CD14-positive monocyte (primary cell): ENCODE measurements at regions not wholly inside any gene's neighbourhood (a gene's known extent, or its start where the extent isn't known, plus 50 kb on each side); places are given as distances from the start of the nearest gene placed in this dataset.

Source experiments
- DNase-seq, 3 donors: peaks; one replicate each; pipeline ENCODE4 v3.0.0-alpha.2; 2011 to 2022
- H2AFZ ChIP-seq: 2 replicates; pipeline ENCODE4 v1.6.0; 2012; ENCODE audit warnings: mild to moderate bottlenecking, low read depth, low read length, inconsistent platforms; ENCODE audit not compliant: insufficient read depth, poor library complexity, severe bottlenecking
- H3K27ac ChIP-seq, 2 donors: 1 replicate in 1 of 2; 2 replicates in 1 of 2; pipeline ENCODE4 v1.5.1; 2012 to 2013; ENCODE audit warnings: low read length in 2 of 2, control low read depth in 1 of 2, inconsistent platforms in 1 of 2, low read depth in 1 of 2, mild to moderate bottlenecking in 1 of 2
- H3K27me3 ChIP-seq, 2 donors: one replicate each; pipeline versions ENCODE4 v1.6.0 to v1.6.1; 2011 to 2013; ENCODE audit warnings: low read length in 2 of 2; ENCODE audit not compliant: control insufficient read depth in 2 of 2, insufficient read depth in 2 of 2
- H3K36me3 ChIP-seq, 2 donors: replicated peaks in 1 of 2; 1 replicate in 1 of 2; 2 replicates in 1 of 2; pipeline versions ENCODE4 v1.5.1 to v1.6.1; 2012 to 2013; ENCODE audit warnings: low read length in 2 of 2, control low read depth in 1 of 2, inconsistent platforms in 1 of 2, mild to moderate bottlenecking in 1 of 2; ENCODE audit not compliant: insufficient read depth in 2 of 2, control insufficient read depth in 1 of 2
- H3K4me1 ChIP-seq, 2 donors: 1 replicate in 1 of 2; 2 replicates in 1 of 2; pipeline versions ENCODE4 v1.5.1 to v1.6.1; 2012 to 2013; ENCODE audit warnings: low read length in 2 of 2, control low read depth in 1 of 2, inconsistent platforms in 1 of 2, mild to moderate bottlenecking in 1 of 2, moderate library complexity in 1 of 2; ENCODE audit not compliant: insufficient read depth in 2 of 2, control insufficient read depth in 1 of 2
- H3K4me2 ChIP-seq: replicated peaks from 2 replicates; pipeline ENCODE3; 2012; ENCODE audit warnings: low read length, moderate library complexity, mild to moderate bottlenecking; ENCODE audit not compliant: poor library complexity, severe bottlenecking; ENCODE audit errors: extremely low read depth
- H3K4me3 ChIP-seq, 3 experiments: fragments of 200-600 bp in 1 of 3; sonication (generic) in 1 of 3; replicated peaks in 1 of 3; 1 replicate in 2 of 3; 2 replicates in 1 of 3; pipeline ENCODE4 v1.5.1; 2011 to 2013; ENCODE audit warnings: low read length in 3 of 3, mild to moderate bottlenecking in 3 of 3, control low read depth in 2 of 3, low read depth in 2 of 3, inconsistent platforms in 1 of 3, moderate library complexity in 1 of 3
- H3K79me2 ChIP-seq: 2 replicates; pipeline ENCODE4 v1.6.0; 2012; ENCODE audit warnings: mild to moderate bottlenecking, control low read depth, inconsistent platforms, low read length, moderate library complexity; ENCODE audit not compliant: insufficient read depth
- H3K9ac ChIP-seq: 2 replicates; pipeline ENCODE4 v1.6.0; 2017; ENCODE audit warnings: low read length, mild to moderate bottlenecking; ENCODE audit not compliant: insufficient read depth, poor library complexity, severe bottlenecking
- H3K9me3 ChIP-seq, 2 donors: replicated peaks in 1 of 2; 1 replicate in 1 of 2; 2 replicates in 1 of 2; pipeline versions ENCODE4 v1.5.1 to v1.6.1; 2012 to 2013; ENCODE audit warnings: low read length in 2 of 2, control low read depth in 1 of 2; ENCODE audit not compliant: control insufficient read depth in 1 of 2, insufficient read depth in 1 of 2
- H4K20me1 ChIP-seq: 2 replicates; pipeline ENCODE4 v1.6.0; 2012; ENCODE audit warnings: mild to moderate bottlenecking, low read length, control low read depth, moderate library complexity; ENCODE audit not compliant: insufficient read depth
- H3K27ac Mint-ChIP-seq, 7 donors: one replicate each; pipeline ENCODE4 v1.8.0; 2020; ENCODE audit warnings: mild to moderate bottlenecking in 7 of 7, mixed read lengths in 7 of 7, moderate library complexity in 6 of 7, inconsistent platforms in 2 of 7
- H3K27me3 Mint-ChIP-seq, 3 donors: one replicate each; pipeline ENCODE4 v1.8.0; 2021 to 2022; ENCODE audit warnings: low read depth in 3 of 3, mild to moderate bottlenecking in 3 of 3, mixed read lengths in 3 of 3, moderate library complexity in 3 of 3, inconsistent platforms in 1 of 3
- H3K36me3 Mint-ChIP-seq, 2 donors: one replicate each; pipeline ENCODE4 v1.8.0; 2020; ENCODE audit warnings: mixed read lengths in 2 of 2, inconsistent platforms in 1 of 2, mild to moderate bottlenecking in 1 of 2
- H3K4me1 Mint-ChIP-seq: one replicate; pipeline ENCODE4 v1.8.0; 2020; ENCODE audit warnings: mild to moderate bottlenecking, mixed read lengths
- H3K4me3 Mint-ChIP-seq, 2 donors: one replicate each; pipeline ENCODE4 v1.8.0; 2020; ENCODE audit warnings: mild to moderate bottlenecking in 2 of 2, mixed read lengths in 2 of 2, moderate library complexity in 1 of 2
- H3K9me3 Mint-ChIP-seq, 7 donors: one replicate each; pipeline ENCODE4 v1.8.0; 2020 to 2022; ENCODE audit warnings: mixed read lengths in 7 of 7, mild to moderate bottlenecking in 6 of 7, moderate library complexity in 6 of 7, inconsistent platforms in 2 of 7
- CTCF ChIP-seq: fragments of 200-600 bp; IDR thresholded peaks from one replicate; pipeline ENCODE4 v1.8.0; 2022; ENCODE audit warnings: antibody characterized with exemption, mild to moderate bottlenecking
- WGBS: methylation state at CpG from one replicate; pipeline ENCODE4 v1.1.5; 2013; ENCODE audit warnings: missing lambda C conversion rate; ENCODE audit not compliant: insufficient coverage; 5-methylcytosine and 5-hydroxymethylcytosine counted together
- intact Hi-C, 2 donors: fragments of 100-400 bp; cut with micrococcal nuclease; formaldehyde crosslinking; loops; one replicate each; pipeline versions ENCODE4 v1.15.0 to v1.15.1; 2023

DNA sequence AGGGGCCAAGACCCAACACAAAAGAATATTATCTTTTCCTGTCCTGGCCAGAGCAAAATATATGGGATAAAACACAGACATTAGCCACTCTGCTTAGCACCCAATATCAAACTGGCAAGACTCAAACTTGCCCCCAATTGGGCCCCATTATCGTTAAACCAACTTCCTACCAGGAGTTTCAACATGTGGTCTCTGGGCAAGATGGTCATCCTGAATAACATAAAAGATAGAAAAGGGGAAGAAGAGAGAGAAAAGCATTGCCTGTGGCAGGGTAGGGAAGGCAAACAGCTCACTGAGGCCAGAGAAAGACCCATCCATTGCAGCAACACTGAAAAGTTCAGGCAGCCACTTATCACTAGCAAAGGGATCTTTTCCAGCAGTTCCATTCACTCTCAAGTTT is 502.1 kb downstream of the KIF2B start:
- Histone ChIP-seq H3K27me3 (no peaks in the 10 kb centered on the region), H2AFZ (no peak overlapping the region), H3K36me3 (no peaks in the 10 kb centered on the region), H3K9me3 (peaks cover 7 to 15% of the 10 kb centered on the region in 2 donors), H3K4me1 (no peaks in the 10 kb centered on the region), H3K4me3 (no peak overlapping the region), H3K4me2 (no peak overlapping the region), H4K20me1 (no peaks in the 10 kb centered on the region), H3K27ac (no peak overlapping the region), H3K9ac (no peak overlapping the region), H3K79me2 (no peaks in the 10 kb centered on the region)
- Mint-ChIP-seq H3K27ac (no peak overlapping the region), H3K4me1 (no peaks in the 10 kb centered on the region), H3K27me3 (no peaks in the 10 kb centered on the region), H3K9me3 (peaks cover 2 to 27% (median 14%) of the 10 kb centered on the region in 7 donors), H3K36me3 (no peaks in the 10 kb centered on the region), H3K4me3 (no peak overlapping the region)
- intact Hi-C loops: no loop called here
- TF ChIP-seq CTCF: no peak
- no CpG with 5 or more reads among the region's 1 CpG for WGBS
- DNase-seq: no peak

GRCh38 chr17:54339731-54340130 is 517.0 kb downstream of the KIF2B start:
- H3K4me3 ChIP-seq: no peak overlapping the region
- no peak overlapping the region for H3K4me2 ChIP-seq
- H3K27me3 ChIP-seq: no peaks in the 10 kb centered on the region
- peaks cover 0 to 7% of the 10 kb centered on the region in 2 donors for H3K9me3 ChIP-seq
- no peaks in the 10 kb centered on the region for H3K36me3 Mint-ChIP-seq
- H4K20me1 ChIP-seq: no peaks in the 10 kb centered on the region
- H3K9me3 Mint-ChIP-seq: peaks cover 0 to 10% (median 2%) of the 10 kb centered on the region in 7 donors
- no peak overlapping the region for H2AFZ ChIP-seq
- no peaks in the 10 kb centered on the region for H3K4me1 Mint-ChIP-seq
- intact Hi-C loops: no loop called here
- no peak overlapping the region for H3K27ac ChIP-seq
- H3K4me1 ChIP-seq: no peaks in the 10 kb centered on the region
- H3K27me3 Mint-ChIP-seq: no peaks in the 10 kb centered on the region
- no peak overlapping the region for H3K9ac ChIP-seq
- TF ChIP-seq CTCF: no peak
- H3K36me3 ChIP-seq: no peaks in the 10 kb centered on the region
- no peak overlapping the region for H3K4me3 Mint-ChIP-seq
- no peak overlapping the region for H3K27ac Mint-ChIP-seq
- 70% methylated on average over 1 of the region's 1 CpG for WGBS
- DNase-seq: no peak
- H3K79me2 ChIP-seq: no peaks in the 10 kb centered on the region
